Osteoblast (primary cell): ENCODE measurements at regions not wholly inside any gene's neighbourhood (a gene's known extent, or its start where the extent isn't known, plus 50 kb on each side); places are given as distances from the start of the nearest gene placed in this dataset.

Experiments
- DNase-seq: peaks from one replicate; pipeline ENCODE4 v3.0.0; 2011; ENCODE audit warnings: low spot score, mixed read lengths; ENCODE audit not compliant: insufficient read length; ENCODE audit errors: missing footprints
- H2AFZ ChIP-seq: 2 replicates; pipeline ENCODE4 v1.6.0; 2011; ENCODE audit warnings: mild to moderate bottlenecking, low read length
- H3K27ac ChIP-seq: 2 replicates; pipeline ENCODE4 v1.5.1; 2011; ENCODE audit warnings: mild to moderate bottlenecking, low read depth, low read length, moderate library complexity
- H3K27me3 ChIP-seq: 2 replicates; pipeline ENCODE4 v1.6.0; 2012; ENCODE audit warnings: mild to moderate bottlenecking, control low read depth, inconsistent platforms, low read length, moderate library complexity; ENCODE audit not compliant: insufficient read depth
- H3K36me3 ChIP-seq: 2 replicates; pipeline ENCODE4 v1.5.1; 2011; ENCODE audit warnings: mild to moderate bottlenecking, low read length, control low read depth, moderate library complexity; ENCODE audit not compliant: insufficient read depth
- H3K4me1 ChIP-seq: 2 replicates; pipeline ENCODE4 v1.5.1; 2011; ENCODE audit warnings: mild to moderate bottlenecking, low read length, control low read depth, moderate library complexity; ENCODE audit not compliant: insufficient read depth
- H3K4me2 ChIP-seq: 2 replicates; pipeline ENCODE4 v1.6.0; 2011; ENCODE audit warnings: mild to moderate bottlenecking, low read length; ENCODE audit not compliant: insufficient read depth
- H3K4me3 ChIP-seq: fragments of 200-600 bp; sonication (generic); 3 replicates; pipeline ENCODE4 v1.5.1; 2012; ENCODE audit warnings: mild to moderate bottlenecking, low read length, inconsistent platforms; ENCODE audit not compliant: insufficient read depth
- H3K79me2 ChIP-seq: 2 replicates; pipeline ENCODE4 v1.6.0; 2012; ENCODE audit warnings: mild to moderate bottlenecking, low read length, control low read depth, inconsistent platforms; ENCODE audit not compliant: insufficient read depth
- H3K9me3 ChIP-seq: 2 replicates; pipeline ENCODE4 v1.5.1; 2011; ENCODE audit warnings: low read depth, low read length, control low read depth
- H4K20me1 ChIP-seq: 2 replicates; pipeline ENCODE4 v1.6.0; 2012; ENCODE audit warnings: mild to moderate bottlenecking, low read length, control low read depth; ENCODE audit not compliant: insufficient read depth
- CTCF ChIP-seq: IDR thresholded peaks from 2 replicates; pipeline ENCODE4 v1.5.1; 2011; ENCODE audit warnings: mild to moderate bottlenecking, low read depth, low read length, moderate library complexity; ENCODE audit errors: extremely low read depth

GRCh38 chr11:71311176-71311925, 59.0 kb upstream of the SHANK2 start:
- no peak overlapping the region for H3K4me2 ChIP-seq
- H3K4me1 ChIP-seq, result no peaks in the 10 kb centered on the region
- no peak overlapping the region for H3K27ac ChIP-seq
- no peaks in the 10 kb centered on the region for H3K79me2 ChIP-seq
- no peak overlapping the region for H2AFZ ChIP-seq
- H3K36me3 ChIP-seq, result no peaks in the 10 kb centered on the region
- no peaks in the 10 kb centered on the region for H4K20me1 ChIP-seq
- H3K27me3 ChIP-seq, result peaks cover 27% of the 10 kb centered on the region
- no peak overlapping the region for H3K4me3 ChIP-seq
- TF ChIP-seq CTCF, result no peak
- H3K9me3 ChIP-seq, result no peaks in the 10 kb centered on the region
- peak; percentile 43 for DNase-seq

GRCh38 chr11:71310184-71310583, 57.8 kb upstream of the SHANK2 start:
- no peaks in the 10 kb centered on the region for H4K20me1 ChIP-seq
- TF ChIP-seq CTCF, result no peak
- H3K27ac ChIP-seq, result no peak overlapping the region
- no peaks in the 10 kb centered on the region for H3K79me2 ChIP-seq
- no peak overlapping the region for H3K4me2 ChIP-seq
- no peaks in the 10 kb centered on the region for H3K9me3 ChIP-seq
- no peak overlapping the region for H3K4me3 ChIP-seq
- H3K27me3 ChIP-seq, result peaks cover 27% of the 10 kb centered on the region
- H2AFZ ChIP-seq, result no peak overlapping the region
- H3K36me3 ChIP-seq, result no peaks in the 10 kb centered on the region
- H3K4me1 ChIP-seq, result no peaks in the 10 kb centered on the region
- peak; percentile 50 for DNase-seq

- TF ChIP-seq CTCF, result no peak
- DNase-seq, result peak; percentile 50
- H3K4me3 ChIP-seq, result no peak overlapping the region
Measured at GRCh38 chr11:71309611-71310010, 57.2 kb upstream of the SHANK2 start.

GRCh38 chr11:71309181-71309580, 56.8 kb upstream of the SHANK2 start:
- H2AFZ ChIP-seq, result no peak overlapping the region
- H3K9me3 ChIP-seq, result no peaks in the 10 kb centered on the region
- no peak for TF ChIP-seq CTCF
- no peaks in the 10 kb centered on the region for H3K36me3 ChIP-seq
- no peak overlapping the region for H3K4me3 ChIP-seq
- peak; percentile 30 for DNase-seq
- H3K79me2 ChIP-seq, result no peaks in the 10 kb centered on the region
- H3K27me3 ChIP-seq, result peaks cover 24% of the 10 kb centered on the region
- no peak overlapping the region for H3K4me2 ChIP-seq
- H4K20me1 ChIP-seq, result no peaks in the 10 kb centered on the region
- H3K4me1 ChIP-seq, result no peaks in the 10 kb centered on the region
- no peak overlapping the region for H3K27ac ChIP-seq

More at GRCh38 chr11:71309611-71310010, 57.2 kb upstream of the SHANK2 start:
- peaks cover 27% of the 10 kb centered on the region for H3K27me3 ChIP-seq
- H3K79me2 ChIP-seq, result no peaks in the 10 kb centered on the region
- H3K36me3 ChIP-seq, result no peaks in the 10 kb centered on the region
- no peaks in the 10 kb centered on the region for H3K4me1 ChIP-seq
- no peak overlapping the region for H3K27ac ChIP-seq
- H2AFZ ChIP-seq, result no peak overlapping the region
- no peaks in the 10 kb centered on the region for H3K9me3 ChIP-seq
- no peaks in the 10 kb centered on the region for H4K20me1 ChIP-seq
- no peak overlapping the region for H3K4me2 ChIP-seq
